NT2/D1 (cell line): ENCODE measurements at regions not wholly inside any gene's neighbourhood (a gene's known extent, or its start where the extent isn't known, plus 50 kb on each side); places are given as distances from the start of the nearest gene placed in this dataset.

Experiments used
- SUZ12 ChIP-seq: IDR thresholded peaks from 2 replicates; pipeline ENCODE4 v1.6.1; 2011; ENCODE audit not compliant: insufficient read length, insufficient read depth; ENCODE audit errors: extremely low read depth
- ZNF274 ChIP-seq: IDR thresholded peaks from 2 replicates; pipeline ENCODE4 v1.6.1; 2011; ENCODE audit warnings: mild to moderate bottlenecking, low read depth, low read length

- TF ChIP-seq ZNF274, result no peak
- no peak for TF ChIP-seq SUZ12
These were observed 89.4 kb downstream of the RPLP1 start for GRCh38 chr15:69542028-69542427.
